WTC11 (cell line): ENCODE measurements at regions not wholly inside any gene's neighbourhood (a gene's known extent, or its start where the extent isn't known, plus 50 kb on each side); places are given as distances from the start of the nearest gene placed in this dataset.

ENCODE experiments used
- ATAC-seq: fragments of 200-7000 bp; cut with Tn5 transposase; 2 replicates; pipeline ENCODE4 v1.10.0; 2021; ENCODE audit warnings: mild to moderate bottlenecking, moderate library complexity
- CTCF ChIA-PET: fragments of 300-600 bp; sonication (Branson Sonifier 250); formaldehyde crosslinking; loops from one replicate; lab custom pipeline; 2021; ENCODE audit warnings: antibody characterized with exemption; lab: Charles Lee
- POLR2A ChIA-PET: fragments of 350-600 bp; sonication (Branson Sonifier 250); formaldehyde crosslinking; loops from one replicate; lab custom pipeline; 2021; ENCODE audit warnings: antibody characterized with exemption; lab: Charles Lee
- DNase-seq: peaks from one replicate; pipeline ENCODE4 v3.0.0; 2021; ENCODE audit warnings: low spot score
- H3K27ac Mint-ChIP-seq: 2 replicates; pipeline ENCODE4 v1.8.0; 2021; ENCODE audit warnings: mixed read lengths
- H3K27me3 Mint-ChIP-seq: 2 replicates; pipeline ENCODE4 v1.8.0; 2021; ENCODE audit warnings: low read depth, mild to moderate bottlenecking, moderate library complexity, mixed read lengths
- H3K36me3 Mint-ChIP-seq: 2 replicates; pipeline ENCODE4 v1.8.0; 2021; ENCODE audit warnings: mixed read lengths
- H3K4me1 Mint-ChIP-seq: 2 replicates; pipeline ENCODE4 v1.8.0; 2022; ENCODE audit warnings: mixed read lengths
- H3K4me3 Mint-ChIP-seq: 2 replicates; pipeline ENCODE4 v1.8.0; 2021; ENCODE audit warnings: mild to moderate bottlenecking, moderate library complexity, mixed read lengths
- H3K9me3 Mint-ChIP-seq: 2 replicates; pipeline ENCODE4 v1.8.0; 2021; ENCODE audit warnings: mixed read lengths
- ATF3 ChIP-seq: sonication (generic); formaldehyde crosslinking; conservative IDR thresholded peaks from 2 replicates; pipeline ENCODE4 v1.8.1; 2022; ENCODE audit warnings: mild to moderate bottlenecking, missing genetic modification reagents
- ESRRA ChIP-seq: sonication (generic); formaldehyde crosslinking; IDR thresholded peaks from 2 replicates; pipeline ENCODE4 v1.8.1; 2022; ENCODE audit warnings: mild to moderate bottlenecking, missing genetic modification reagents, borderline replicate concordance
- FOXK1 ChIP-seq: sonication (generic); formaldehyde crosslinking; IDR thresholded peaks from 2 replicates; pipeline ENCODE4 v1.8.0; 2022; ENCODE audit warnings: mild to moderate bottlenecking, moderate library complexity, missing genetic modification reagents
- GRHL2 ChIP-seq: fragments of 250-450 bp; sonication (Bioruptor Pico); IDR thresholded peaks from 2 replicates; pipeline ENCODE4 v1.8.0; 2022; ENCODE audit warnings: mild to moderate bottlenecking, moderate library complexity; ENCODE audit not compliant: insufficient replicate concordance, severe bottlenecking
- JUN ChIP-seq: sonication (generic); formaldehyde crosslinking; IDR thresholded peaks from 2 replicates; pipeline ENCODE4 v1.8.0; 2023; ENCODE audit warnings: mild to moderate bottlenecking, missing genetic modification reagents
- KAT7 ChIP-seq: sonication (generic); formaldehyde crosslinking; IDR thresholded peaks from 2 replicates; pipeline ENCODE4 v1.8.1; 2023; ENCODE audit warnings: missing genetic modification reagents, mild to moderate bottlenecking, borderline replicate concordance
- MAX ChIP-seq: sonication (generic); formaldehyde crosslinking; IDR thresholded peaks from 2 replicates; pipeline ENCODE4 v1.8.0; 2022; ENCODE audit warnings: mild to moderate bottlenecking, missing genetic modification reagents
- MXD4 ChIP-seq: fragments of 250-450 bp; sonication (Bioruptor Pico); IDR thresholded peaks from 2 replicates; pipeline ENCODE4 v1.8.0; 2021; ENCODE audit warnings: mild to moderate bottlenecking, moderate library complexity, borderline replicate concordance
- NR1H2 ChIP-seq: sonication (generic); formaldehyde crosslinking; IDR thresholded peaks from 2 replicates; pipeline ENCODE4 v1.9.0; 2021; ENCODE audit warnings: mild to moderate bottlenecking, moderate library complexity, missing genetic modification reagents
- NR2C2 ChIP-seq: sonication (generic); formaldehyde crosslinking; IDR thresholded peaks from 2 replicates; pipeline ENCODE4 v1.8.0; 2022; ENCODE audit warnings: mild to moderate bottlenecking, missing genetic modification reagents
- PRRX2 ChIP-seq: fragments of 250-450 bp; sonication (Bioruptor Pico); IDR thresholded peaks from 2 replicates; pipeline ENCODE4 v1.8.0; 2021; ENCODE audit warnings: mild to moderate bottlenecking
- RELA ChIP-seq: sonication (generic); formaldehyde crosslinking; IDR thresholded peaks from 2 replicates; pipeline ENCODE4 v1.8.1; 2022; ENCODE audit warnings: missing genetic modification reagents, mild to moderate bottlenecking, borderline replicate concordance
- SOX15 ChIP-seq: fragments of 250-450 bp; sonication (Bioruptor Pico); IDR thresholded peaks from 2 replicates; pipeline ENCODE4 v1.9.0; 2021; ENCODE audit warnings: mild to moderate bottlenecking
- SP1 ChIP-seq: sonication (generic); formaldehyde crosslinking; conservative IDR thresholded peaks from 2 replicates; pipeline ENCODE4 v1.8.1; 2022; ENCODE audit warnings: missing genetic modification reagents
- TCF7 ChIP-seq: sonication (generic); formaldehyde crosslinking; IDR thresholded peaks from 2 replicates; pipeline ENCODE4 v1.8.0; 2022; ENCODE audit warnings: mild to moderate bottlenecking, low read depth, missing genetic modification reagents, moderate library complexity
- TP53 ChIP-seq: sonication (generic); formaldehyde crosslinking; IDR thresholded peaks from 2 replicates; pipeline ENCODE4 v1.8.1; 2023; ENCODE audit warnings: mild to moderate bottlenecking, missing genetic modification reagents
- ZNF232 ChIP-seq: sonication (generic); formaldehyde crosslinking; IDR thresholded peaks from 2 replicates; pipeline ENCODE4 v1.8.0; 2022; ENCODE audit warnings: mild to moderate bottlenecking, missing genetic modification reagents
- ZNF416 ChIP-seq: fragments of 250-450 bp; sonication (Bioruptor Pico); IDR thresholded peaks from 2 replicates; pipeline ENCODE4 v1.9.0; 2021; ENCODE audit warnings: mild to moderate bottlenecking, inconsistent platforms
- ZNF671 ChIP-seq: fragments of 250-450 bp; sonication (Bioruptor Pico); IDR thresholded peaks from 2 replicates; pipeline ENCODE4 v1.8.0; 2021; ENCODE audit warnings: mild to moderate bottlenecking
- TF ChIP-seq, protein P1 (sequence below): fragments of 250-450 bp; sonication (Bioruptor Pico); IDR thresholded peaks from 2 replicates; pipeline ENCODE4 v1.9.0; 2021; ENCODE audit warnings: mild to moderate bottlenecking, borderline replicate concordance
- TF ChIP-seq, protein P2 (sequence below): sonication (generic); formaldehyde crosslinking; IDR thresholded peaks from 2 replicates; pipeline ENCODE4 v1.8.0; 2022; ENCODE audit warnings: mild to moderate bottlenecking, missing genetic modification reagents
- TF ChIP-seq, protein P3 (sequence below): sonication (generic); formaldehyde crosslinking; IDR thresholded peaks from 2 replicates; pipeline ENCODE4 v1.8.1; 2022; ENCODE audit warnings: missing genetic modification reagents, borderline replicate concordance

DNA sequence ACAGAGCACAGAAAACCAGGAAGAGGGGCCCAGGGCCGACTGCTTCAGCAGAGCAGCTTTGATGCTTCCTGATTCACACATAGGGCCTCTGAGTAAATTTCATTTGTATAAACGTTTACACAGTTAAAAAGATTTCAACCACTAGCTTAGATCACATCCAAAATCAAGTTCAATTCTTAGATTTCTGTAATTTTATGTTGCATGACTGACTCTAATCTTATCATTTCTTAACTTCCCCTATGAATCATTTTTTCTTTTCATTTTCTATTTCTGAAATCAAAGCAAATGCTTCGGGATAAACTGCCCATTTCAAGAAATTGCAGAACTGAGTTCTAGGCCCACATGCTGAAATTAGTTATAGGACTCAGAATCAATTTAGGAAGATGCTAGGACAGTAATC is 224.7 kb downstream of the INHBA start:
- DNase-seq, result no peak
- H3K4me3 Mint-ChIP-seq, result no peak overlapping the region
- peaks cover 26% of the 10 kb centered on the region for H3K9me3 Mint-ChIP-seq
- TF ChIP-seq TP53 (CRISPR knock-in tag) (no peak), NR1H2 (CRISPR knock-in tag) (no peak), ZNF671 (CRISPR knock-in tag) (no peak), FOXK1 (CRISPR knock-in tag) (no peak), ESRRA (CRISPR knock-in tag) (no peak), MAX (CRISPR knock-in tag) (no peak), TCF7 (no peak), ATF3 (CRISPR knock-in tag) (no peak), SP1 (CRISPR knock-in tag) (no peak), GRHL2 (CRISPR knock-in tag) (no peak)
- TF ChIP-seq, protein P1, sequence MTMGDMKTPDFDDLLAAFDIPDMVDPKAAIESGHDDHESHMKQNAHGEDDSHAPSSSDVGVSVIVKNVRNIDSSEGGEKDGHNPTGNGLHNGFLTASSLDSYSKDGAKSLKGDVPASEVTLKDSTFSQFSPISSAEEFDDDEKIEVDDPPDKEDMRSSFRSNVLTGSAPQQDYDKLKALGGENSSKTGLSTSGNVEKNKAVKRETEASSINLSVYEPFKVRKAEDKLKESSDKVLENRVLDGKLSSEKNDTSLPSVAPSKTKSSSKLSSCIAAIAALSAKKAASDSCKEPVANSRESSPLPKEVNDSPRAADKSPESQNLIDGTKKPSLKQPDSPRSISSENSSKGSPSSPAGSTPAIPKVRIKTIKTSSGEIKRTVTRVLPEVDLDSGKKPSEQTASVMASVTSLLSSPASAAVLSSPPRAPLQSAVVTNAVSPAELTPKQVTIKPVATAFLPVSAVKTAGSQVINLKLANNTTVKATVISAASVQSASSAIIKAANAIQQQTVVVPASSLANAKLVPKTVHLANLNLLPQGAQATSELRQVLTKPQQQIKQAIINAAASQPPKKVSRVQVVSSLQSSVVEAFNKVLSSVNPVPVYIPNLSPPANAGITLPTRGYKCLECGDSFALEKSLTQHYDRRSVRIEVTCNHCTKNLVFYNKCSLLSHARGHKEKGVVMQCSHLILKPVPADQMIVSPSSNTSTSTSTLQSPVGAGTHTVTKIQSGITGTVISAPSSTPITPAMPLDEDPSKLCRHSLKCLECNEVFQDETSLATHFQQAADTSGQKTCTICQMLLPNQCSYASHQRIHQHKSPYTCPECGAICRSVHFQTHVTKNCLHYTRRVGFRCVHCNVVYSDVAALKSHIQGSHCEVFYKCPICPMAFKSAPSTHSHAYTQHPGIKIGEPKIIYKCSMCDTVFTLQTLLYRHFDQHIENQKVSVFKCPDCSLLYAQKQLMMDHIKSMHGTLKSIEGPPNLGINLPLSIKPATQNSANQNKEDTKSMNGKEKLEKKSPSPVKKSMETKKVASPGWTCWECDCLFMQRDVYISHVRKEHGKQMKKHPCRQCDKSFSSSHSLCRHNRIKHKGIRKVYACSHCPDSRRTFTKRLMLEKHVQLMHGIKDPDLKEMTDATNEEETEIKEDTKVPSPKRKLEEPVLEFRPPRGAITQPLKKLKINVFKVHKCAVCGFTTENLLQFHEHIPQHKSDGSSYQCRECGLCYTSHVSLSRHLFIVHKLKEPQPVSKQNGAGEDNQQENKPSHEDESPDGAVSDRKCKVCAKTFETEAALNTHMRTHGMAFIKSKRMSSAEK, result no peak
- H3K4me1 Mint-ChIP-seq, result no peaks in the 10 kb centered on the region
- ChIA-PET POLR2A (no interaction called here), CTCF (no interaction called here)
- H3K36me3 Mint-ChIP-seq, result peaks cover 13% of the 10 kb centered on the region
- ATAC-seq, result no peak
- no peak overlapping the region for H3K27ac Mint-ChIP-seq
- no peaks in the 10 kb centered on the region for H3K27me3 Mint-ChIP-seq

GRCh38 chr7:41476460-41476803 is 226.5 kb downstream of the INHBA start:
- H3K9me3 Mint-ChIP-seq, result peaks cover 22% of the 10 kb centered on the region
- no peaks in the 10 kb centered on the region for H3K27me3 Mint-ChIP-seq
- CTCF ChIA-PET, result no interaction called here
- TF ChIP-seq JUN (CRISPR knock-in tag) (no peak), RELA (CRISPR knock-in tag) (no peak), KAT7 (CRISPR knock-in tag) (no peak)
- TF ChIP-seq, all 79 proteins: peak for 0
- ATAC-seq (no peak), DNase-seq (no peak)
- POLR2A ChIA-PET, result no interaction called here
- Mint-ChIP-seq H3K4me3 (no peak overlapping the region), H3K4me1 (peaks cover 3% of the 10 kb centered on the region), H3K36me3 (peaks cover 13% of the 10 kb centered on the region), H3K27ac (no peak overlapping the region)

DNA sequence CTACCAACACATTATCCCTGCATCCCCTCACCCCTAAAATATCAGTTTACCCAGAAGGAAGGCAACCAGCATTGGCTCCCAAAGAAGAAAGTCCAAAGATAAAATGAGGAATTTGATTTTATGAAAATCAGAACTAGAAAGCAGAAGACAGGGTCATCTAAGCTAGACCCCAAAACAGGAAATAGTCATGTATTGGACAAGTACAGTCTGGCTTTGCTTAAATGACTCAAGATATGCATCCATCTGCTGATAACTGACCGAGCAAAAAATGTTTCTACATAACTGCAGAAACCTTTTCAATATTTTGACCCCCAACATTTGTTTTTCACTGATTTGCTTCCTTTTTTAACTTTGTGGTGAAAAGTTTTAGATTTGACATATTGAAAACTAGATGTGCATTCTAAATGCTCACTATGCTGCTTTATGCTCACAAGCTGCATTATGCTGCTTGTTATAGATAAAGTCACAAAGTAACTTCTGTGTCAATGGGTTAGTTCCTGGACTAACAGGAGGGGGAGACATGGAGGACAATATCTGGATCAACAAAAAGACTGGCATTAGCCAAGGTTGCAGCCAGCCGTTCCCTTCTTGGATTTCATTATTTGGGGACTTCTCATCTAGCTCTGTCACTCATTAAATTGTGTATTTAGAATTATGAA is 227.0 kb downstream of the INHBA start:
- no peaks in the 10 kb centered on the region for H3K27me3 Mint-ChIP-seq
- H3K4me3 Mint-ChIP-seq, result no peak overlapping the region
- ChIA-PET POLR2A (no interaction called here), CTCF (interaction anchor here (1.2 kb wide), 1 partner anchor 229 kb away, joined by 5 read pairs; no protein-coding TSS in a partner anchor)
- peaks cover 8% of the 10 kb centered on the region for H3K36me3 Mint-ChIP-seq
- H3K4me1 Mint-ChIP-seq, result peaks cover 8% of the 10 kb centered on the region
- no peak overlapping the region for H3K27ac Mint-ChIP-seq
- DNase-seq, result no peak
- no peak for ATAC-seq
- peaks cover 16% of the 10 kb centered on the region for H3K9me3 Mint-ChIP-seq
- TF ChIP-seq ZNF416 (CRISPR knock-in tag), result no peak
- TF ChIP-seq MXD4, result no peak
- TF ChIP-seq, protein P2, sequence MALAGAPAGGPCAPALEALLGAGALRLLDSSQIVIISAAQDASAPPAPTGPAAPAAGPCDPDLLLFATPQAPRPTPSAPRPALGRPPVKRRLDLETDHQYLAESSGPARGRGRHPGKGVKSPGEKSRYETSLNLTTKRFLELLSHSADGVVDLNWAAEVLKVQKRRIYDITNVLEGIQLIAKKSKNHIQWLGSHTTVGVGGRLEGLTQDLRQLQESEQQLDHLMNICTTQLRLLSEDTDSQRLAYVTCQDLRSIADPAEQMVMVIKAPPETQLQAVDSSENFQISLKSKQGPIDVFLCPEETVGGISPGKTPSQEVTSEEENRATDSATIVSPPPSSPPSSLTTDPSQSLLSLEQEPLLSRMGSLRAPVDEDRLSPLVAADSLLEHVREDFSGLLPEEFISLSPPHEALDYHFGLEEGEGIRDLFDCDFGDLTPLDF, result no peak
- no peak for TF ChIP-seq ZNF232 (CRISPR knock-in tag)
- TF ChIP-seq, protein P3, sequence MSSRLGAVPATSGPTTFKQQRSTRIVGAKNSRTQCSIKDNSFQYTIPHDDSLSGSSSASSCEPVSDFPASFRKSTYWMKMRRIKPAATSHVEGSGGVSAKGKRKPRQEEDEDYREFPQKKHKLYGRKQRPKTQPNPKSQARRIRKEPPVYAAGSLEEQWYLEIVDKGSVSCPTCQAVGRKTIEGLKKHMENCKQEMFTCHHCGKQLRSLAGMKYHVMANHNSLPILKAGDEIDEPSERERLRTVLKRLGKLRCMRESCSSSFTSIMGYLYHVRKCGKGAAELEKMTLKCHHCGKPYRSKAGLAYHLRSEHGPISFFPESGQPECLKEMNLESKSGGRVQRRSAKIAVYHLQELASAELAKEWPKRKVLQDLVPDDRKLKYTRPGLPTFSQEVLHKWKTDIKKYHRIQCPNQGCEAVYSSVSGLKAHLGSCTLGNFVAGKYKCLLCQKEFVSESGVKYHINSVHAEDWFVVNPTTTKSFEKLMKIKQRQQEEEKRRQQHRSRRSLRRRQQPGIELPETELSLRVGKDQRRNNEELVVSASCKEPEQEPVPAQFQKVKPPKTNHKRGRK (CRISPR knock-in tag), result no peak
- no peak for TF ChIP-seq KAT7 (CRISPR knock-in tag)
- no peak for TF ChIP-seq SOX15 (CRISPR knock-in tag)
- no peak for TF ChIP-seq NR2C2 (CRISPR knock-in tag)
- no peak for TF ChIP-seq PRRX2 (CRISPR knock-in tag)
